Neuronal stem cell (in vitro differentiated cells): ENCODE measurements at regions not wholly inside any gene's neighbourhood (a gene's known extent, or its start where the extent isn't known, plus 50 kb on each side); places are given as distances from the start of the nearest gene placed in this dataset.

ENCODE experiments used
- DNase-seq: peaks from one replicate; pipeline ENCODE4 v3.0.0-alpha.2; 2013; ENCODE audit warnings: low spot score
- H2AFZ ChIP-seq: one replicate; pipeline ENCODE4 v1.6.1; 2013; ENCODE audit warnings: mild to moderate bottlenecking, low read length, inconsistent platforms
- H2AK5ac ChIP-seq: 2 replicates; pipeline ENCODE4 v1.6.1; 2013; ENCODE audit warnings: low read depth, mild to moderate bottlenecking, inconsistent platforms, low read length, moderate library complexity, mixed read lengths
- H2BK120ac ChIP-seq: 2 replicates; pipeline ENCODE4 v1.6.1; 2013; ENCODE audit warnings: low read depth, mild to moderate bottlenecking, inconsistent platforms, low read length, moderate library complexity, mixed read lengths
- H2BK12ac ChIP-seq: one replicate; pipeline ENCODE4 v1.6.1; 2013; ENCODE audit warnings: low read length, inconsistent platforms
- H2BK15ac ChIP-seq: 2 replicates; pipeline ENCODE4 v1.6.1; 2013; ENCODE audit warnings: mild to moderate bottlenecking, low read length, inconsistent platforms, mixed read lengths
- H2BK5ac ChIP-seq: one replicate; pipeline ENCODE4 v1.6.1; 2013; ENCODE audit warnings: inconsistent platforms, mild to moderate bottlenecking, low read length, moderate library complexity
- H3K14ac ChIP-seq: one replicate; pipeline ENCODE4 v1.6.1; 2013; ENCODE audit warnings: low read length, inconsistent platforms
- H3K18ac ChIP-seq: 2 replicates; pipeline ENCODE4 v1.6.1; 2013; ENCODE audit warnings: low read length, inconsistent platforms
- H3K23ac ChIP-seq: 2 replicates; pipeline ENCODE4 v1.6.1; 2013; ENCODE audit warnings: low read depth, mild to moderate bottlenecking, mixed read lengths, low read length, inconsistent platforms; ENCODE audit not compliant: poor library complexity
- H3K27ac ChIP-seq: replicated peaks from 3 replicates; pipeline ENCODE4 v1.5.1; 2013; ENCODE audit warnings: low read length, inconsistent platforms
- H3K27me3 ChIP-seq, 3 experiments: 2 replicates each; pipeline ENCODE4 v1.6.1; 2013; ENCODE audit warnings: low read length in 3 of 3, mild to moderate bottlenecking in 2 of 3, inconsistent platforms in 1 of 3, low read depth in 1 of 3, mixed read lengths in 1 of 3, moderate library complexity in 1 of 3; ENCODE audit not compliant: control insufficient read depth in 3 of 3, insufficient read depth in 3 of 3
- H3K36me3 ChIP-seq, 2 donors: replicated peaks in 1 of 2; 2 replicates each; pipeline ENCODE4 v1.6.1; 2013; ENCODE audit warnings: low read length in 2 of 2; ENCODE audit not compliant: control insufficient read depth in 2 of 2, insufficient read depth in 2 of 2
- H3K4ac ChIP-seq: 2 replicates; pipeline ENCODE4 v1.6.1; 2013; ENCODE audit warnings: inconsistent platforms, mild to moderate bottlenecking, low read length, moderate library complexity
- H3K4me1 ChIP-seq, 2 donors: 1 replicate in 1 of 2; 2 replicates in 1 of 2; pipeline ENCODE4 v1.6.1; 2013; ENCODE audit warnings: low read length in 2 of 2, low read depth in 1 of 2; ENCODE audit not compliant: control insufficient read depth in 2 of 2, insufficient read depth in 1 of 2
- H3K4me2 ChIP-seq: one replicate; pipeline ENCODE4 v1.6.1; 2013; ENCODE audit warnings: mild to moderate bottlenecking, low read length, inconsistent platforms; ENCODE audit not compliant: insufficient read depth, poor library complexity, severe bottlenecking
- H3K4me3 ChIP-seq, 2 donors: 2 replicates each; pipeline ENCODE4 v1.5.1; 2013; ENCODE audit warnings: low read length in 2 of 2, mild to moderate bottlenecking in 2 of 2, inconsistent platforms in 1 of 2, moderate library complexity in 1 of 2
- H3K79me1 ChIP-seq: one replicate; pipeline ENCODE4 v1.6.1; 2013; ENCODE audit warnings: low read depth, mild to moderate bottlenecking, inconsistent platforms, low read length, moderate library complexity
- H3K9ac ChIP-seq: one replicate; pipeline ENCODE4 v1.6.1; 2013; ENCODE audit warnings: mild to moderate bottlenecking, low read depth, low read length, inconsistent platforms; ENCODE audit not compliant: poor library complexity
- H3K9me3 ChIP-seq, 2 donors: replicated peaks in 1 of 2; 2 replicates each; pipeline versions ENCODE3 to v1.6.1; 2013; ENCODE audit warnings: low read length in 2 of 2, mild to moderate bottlenecking in 2 of 2, inconsistent platforms in 1 of 2, low read depth in 1 of 2, mixed read lengths in 1 of 2, moderate library complexity in 1 of 2; ENCODE audit not compliant: control insufficient read depth in 2 of 2, insufficient read depth in 1 of 2
- H4K8ac ChIP-seq: one replicate; pipeline ENCODE4 v1.6.1; 2013; ENCODE audit warnings: low read depth, mild to moderate bottlenecking, inconsistent platforms, low read length, moderate library complexity
- H4K91ac ChIP-seq: one replicate; pipeline ENCODE4 v1.6.1; 2013; ENCODE audit warnings: low read length, low read depth, mild to moderate bottlenecking, inconsistent platforms; ENCODE audit not compliant: poor library complexity
- WGBS, 2 donors: extraction: QIAGEN DNeasy Blood & Tissue Kit; methylation state at CpG; one replicate each; pipeline ENCODE4 v1.1.7; 2013; ENCODE audit warnings: missing lambda C conversion rate in 2 of 2, mixed read lengths in 1 of 2; ENCODE audit not compliant: insufficient read length in 2 of 2, insufficient replicate concordance in 1 of 2; ENCODE audit errors: extremely low coverage in 2 of 2; 5-methylcytosine and 5-hydroxymethylcytosine counted together

GRCh38 chrX:99909946-99910345 is 500.1 kb downstream of the PCDH19 start:
- H4K91ac ChIP-seq = no peak overlapping the region
- no peaks in the 10 kb centered on the region for H3K79me1 ChIP-seq
- no peak overlapping the region for H2AK5ac ChIP-seq
- H3K4ac ChIP-seq = no peak overlapping the region
- no peak overlapping the region for H3K18ac ChIP-seq
- H3K27ac ChIP-seq = no peak overlapping the region
- no CpG with 5 or more reads among the region's 1 CpG for WGBS, 2 donors
- no peak overlapping the region for H3K14ac ChIP-seq
- H3K27me3 ChIP-seq = no peaks in the 10 kb centered on the region
- H2BK12ac ChIP-seq = no peak overlapping the region
- no peak overlapping the region for H3K4me2 ChIP-seq
- H2AFZ ChIP-seq = no peak overlapping the region
- H3K23ac ChIP-seq = no peak overlapping the region
- H3K4me3 ChIP-seq = no peak overlapping the region
- no peak for DNase-seq
- no peak overlapping the region for H3K9ac ChIP-seq
- H2BK15ac ChIP-seq = no peak overlapping the region
- no peaks in the 10 kb centered on the region for H3K36me3 ChIP-seq
- no peaks in the 10 kb centered on the region for H3K9me3 ChIP-seq
- H2BK120ac ChIP-seq = no peak overlapping the region
- H2BK5ac ChIP-seq = no peak overlapping the region
- H3K4me1 ChIP-seq = no peaks in the 10 kb centered on the region
- H4K8ac ChIP-seq = no peak overlapping the region

- Histone ChIP-seq H4K91ac (no peak overlapping the region), H2BK12ac (no peak overlapping the region), H2AFZ (no peak overlapping the region), H2AK5ac (no peak overlapping the region), H3K27me3 (no peaks in the 10 kb centered on the region), H3K4me2 (no peak overlapping the region), H3K23ac (no peak overlapping the region), H3K9ac (no peak overlapping the region), H3K4ac (no peak overlapping the region), H4K8ac (no peak overlapping the region), H3K79me1 (no peaks in the 10 kb centered on the region), H2BK120ac (no peak overlapping the region), H2BK5ac (no peak overlapping the region), H3K9me3 (no peaks in the 10 kb centered on the region), H3K14ac (no peak overlapping the region), H2BK15ac (no peak overlapping the region), H3K18ac (no peak overlapping the region), H3K36me3 (no peaks in the 10 kb centered on the region), H3K4me3 (no peak overlapping the region), H3K4me1 (no peaks in the 10 kb centered on the region), H3K27ac (no peak overlapping the region)
- WGBS, 2 donors = no CpG with 5 or more reads among the region's 4 CpGs
- no peak for DNase-seq
Measured at GRCh38 chrX:99901091-99901490, 509.0 kb downstream of the PCDH19 start.

- Histone ChIP-seq H3K18ac (no peak overlapping the region), H2BK5ac (no peak overlapping the region), H2BK15ac (no peak overlapping the region)
Measured at GRCh38 chrX:99887918-99888317, 522.2 kb downstream of the PCDH19 start.

GRCh38 chrX:99857455-99857854 is 552.6 kb downstream of the PCDH19 start:
- no CpG with 5 or more reads among the region's 1 CpG for WGBS, 2 donors

More at GRCh38 chrX:99887918-99888317, 522.2 kb downstream of the PCDH19 start:
- H3K36me3 ChIP-seq = no peaks in the 10 kb centered on the region
- H3K27ac ChIP-seq = no peak overlapping the region
- WGBS, 2 donors = no CpG with 5 or more reads among the region's 18 CpGs
- no peak overlapping the region for H2AFZ ChIP-seq
- H3K27me3 ChIP-seq = no peaks in the 10 kb centered on the region
- no peak overlapping the region for H3K23ac ChIP-seq
- no peak overlapping the region for H3K4ac ChIP-seq
- H2BK120ac ChIP-seq = no peak overlapping the region
- H3K79me1 ChIP-seq = no peaks in the 10 kb centered on the region
- no peak overlapping the region for H3K4me3 ChIP-seq
- H4K8ac ChIP-seq = no peak overlapping the region
- no peaks in the 10 kb centered on the region for H3K4me1 ChIP-seq
- DNase-seq = no peak
- H3K14ac ChIP-seq = no peak overlapping the region
- H4K91ac ChIP-seq = no peak overlapping the region
- no peak overlapping the region for H2BK12ac ChIP-seq
- H3K9ac ChIP-seq = no peak overlapping the region
- H3K4me2 ChIP-seq = no peak overlapping the region
- no peaks in the 10 kb centered on the region for H3K9me3 ChIP-seq
- H2AK5ac ChIP-seq = no peak overlapping the region

More at GRCh38 chrX:99857455-99857854, 552.6 kb downstream of the PCDH19 start:
- no peaks in the 10 kb centered on the region for H3K27me3 ChIP-seq
- H3K27ac ChIP-seq = no peak overlapping the region
- H4K91ac ChIP-seq = no peak overlapping the region
- no peak overlapping the region for H4K8ac ChIP-seq
- no peak overlapping the region for H3K18ac ChIP-seq
- no peaks in the 10 kb centered on the region for H3K9me3 ChIP-seq
- H2AK5ac ChIP-seq = no peak overlapping the region
- no peak overlapping the region for H3K4ac ChIP-seq
- H3K9ac ChIP-seq = no peak overlapping the region
- no peak overlapping the region for H2BK120ac ChIP-seq
- no peak overlapping the region for H3K14ac ChIP-seq
- DNase-seq = no peak
- no peak overlapping the region for H3K4me2 ChIP-seq
- no peak overlapping the region for H3K4me3 ChIP-seq
- H2AFZ ChIP-seq = no peak overlapping the region
- H3K23ac ChIP-seq = no peak overlapping the region
- H3K4me1 ChIP-seq = no peaks in the 10 kb centered on the region
- no peaks in the 10 kb centered on the region for H3K79me1 ChIP-seq
- no peak overlapping the region for H2BK12ac ChIP-seq
- H2BK15ac ChIP-seq = no peak overlapping the region
- H3K36me3 ChIP-seq = no peaks in the 10 kb centered on the region
- no peak overlapping the region for H2BK5ac ChIP-seq
